ENCODE measurements at regions not wholly inside any gene's neighbourhood (a gene's known extent, or its start where the extent isn't known, plus 50 kb on each side); places are given as distances from the start of the nearest gene placed in this dataset.
A peak's percentile ranks its signal among the peaks of the same experiment; 100 is the strongest.

GRCh38 chr17:71966459-71967313 is 154.1 kb upstream of the SOX9 start:
- no peak for TF ChIP-seq CTCF (IDR thresholded peaks at IDR 0.05; ENCODE audit: insufficient read depth, low read length, poor library complexity, severe bottlenecking)
- Histone ChIP-seq H3K27me3 (ENCODE audit: control insufficient read depth, insufficient read depth, low read length) (no peaks in the 10 kb centered on the region), H3K36me3 (ENCODE audit: control insufficient read depth, insufficient read depth, low read length) (no peaks in the 10 kb centered on the region), H3K4me3 (ENCODE audit: low read depth, low read length) (no peak overlapping the region)
- DNase-seq (ENCODE audit: low read depth) = no peak

- no peak overlapping the region for H3K4me3 ChIP-seq (ENCODE audit: low read depth, low read length)
- no peak for DNase-seq (ENCODE audit: low read depth)
- H3K27me3 ChIP-seq (ENCODE audit: control insufficient read depth, insufficient read depth, low read length) = no peaks in the 10 kb centered on the region
- H3K36me3 ChIP-seq (ENCODE audit: control insufficient read depth, insufficient read depth, low read length) = no peaks in the 10 kb centered on the region
- no peak for TF ChIP-seq CTCF (IDR thresholded peaks at IDR 0.05; ENCODE audit: insufficient read depth, low read length, poor library complexity, severe bottlenecking)
Observed at GRCh38 chr17:71969500-71969899, 151.3 kb upstream of the SOX9 start.

GRCh38 chr17:71970312-71970711 is 150.5 kb upstream of the SOX9 start:
- Histone ChIP-seq H3K27me3 (ENCODE audit: control insufficient read depth, insufficient read depth, low read length) (no peaks in the 10 kb centered on the region), H3K36me3 (ENCODE audit: control insufficient read depth, insufficient read depth, low read length) (no peaks in the 10 kb centered on the region), H3K4me3 (ENCODE audit: low read depth, low read length) (no peak overlapping the region)
- DNase-seq (ENCODE audit: low read depth) = peak; percentile 78
- no peak for TF ChIP-seq CTCF (IDR thresholded peaks at IDR 0.05; ENCODE audit: insufficient read depth, low read length, poor library complexity, severe bottlenecking)

- TF ChIP-seq CTCF (IDR thresholded peaks at IDR 0.05; ENCODE audit: insufficient read depth, low read length, poor library complexity, severe bottlenecking) = no peak
- Histone ChIP-seq H3K4me3 (ENCODE audit: low read depth, low read length) (no peak overlapping the region), H3K36me3 (ENCODE audit: control insufficient read depth, insufficient read depth, low read length) (no peaks in the 10 kb centered on the region), H3K27me3 (ENCODE audit: control insufficient read depth, insufficient read depth, low read length) (no peaks in the 10 kb centered on the region)
- DNase-seq (ENCODE audit: low read depth) = no peak
Observed at GRCh38 chr17:71974051-71974450, 146.8 kb upstream of the SOX9 start.

GRCh38 chr17:71975331-71975801 is 145.5 kb upstream of the SOX9 start:
- no peak for TF ChIP-seq CTCF (IDR thresholded peaks at IDR 0.05; ENCODE audit: insufficient read depth, low read length, poor library complexity, severe bottlenecking)
- Histone ChIP-seq H3K4me3 (ENCODE audit: low read depth, low read length) (no peak overlapping the region), H3K36me3 (ENCODE audit: control insufficient read depth, insufficient read depth, low read length) (no peaks in the 10 kb centered on the region), H3K27me3 (ENCODE audit: control insufficient read depth, insufficient read depth, low read length) (no peaks in the 10 kb centered on the region)
- no peak for DNase-seq (ENCODE audit: low read depth)
